ENCODE measurements at regions not wholly inside any gene's neighbourhood (a gene's known extent, or its start where the extent isn't known, plus 50 kb on each side); places are given as distances from the start of the nearest gene placed in this dataset.

- TF ChIP-seq, protein P1, sequence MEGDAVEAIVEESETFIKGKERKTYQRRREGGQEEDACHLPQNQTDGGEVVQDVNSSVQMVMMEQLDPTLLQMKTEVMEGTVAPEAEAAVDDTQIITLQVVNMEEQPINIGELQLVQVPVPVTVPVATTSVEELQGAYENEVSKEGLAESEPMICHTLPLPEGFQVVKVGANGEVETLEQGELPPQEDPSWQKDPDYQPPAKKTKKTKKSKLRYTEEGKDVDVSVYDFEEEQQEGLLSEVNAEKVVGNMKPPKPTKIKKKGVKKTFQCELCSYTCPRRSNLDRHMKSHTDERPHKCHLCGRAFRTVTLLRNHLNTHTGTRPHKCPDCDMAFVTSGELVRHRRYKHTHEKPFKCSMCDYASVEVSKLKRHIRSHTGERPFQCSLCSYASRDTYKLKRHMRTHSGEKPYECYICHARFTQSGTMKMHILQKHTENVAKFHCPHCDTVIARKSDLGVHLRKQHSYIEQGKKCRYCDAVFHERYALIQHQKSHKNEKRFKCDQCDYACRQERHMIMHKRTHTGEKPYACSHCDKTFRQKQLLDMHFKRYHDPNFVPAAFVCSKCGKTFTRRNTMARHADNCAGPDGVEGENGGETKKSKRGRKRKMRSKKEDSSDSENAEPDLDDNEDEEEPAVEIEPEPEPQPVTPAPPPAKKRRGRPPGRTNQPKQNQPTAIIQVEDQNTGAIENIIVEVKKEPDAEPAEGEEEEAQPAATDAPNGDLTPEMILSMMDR (IDR thresholded peaks at IDR 0.05): no peak
- Histone ChIP-seq H3K4me3 (no peak overlapping the region), H3K9me3 (peaks cover 0 to 20% (median 9%) of the 10 kb centered on the region in 11 donors), H3K4me1 (peaks cover 0 to 33% (median 9%) of the 10 kb centered on the region in 9 donors), H3K27ac (no peak overlapping the region), H3K36me3 (no peaks in the 10 kb centered on the region), H3K27me3 (peaks cover 0 to 42% (median 5%) of the 10 kb centered on the region in 7 donors)
- no peak for ATAC-seq
- 64 to 81% methylated on average over 2 of the region's 2 CpGs for WGBS, 2 donors
- no peak for DNase-seq
- intact Hi-C loops (cut with DNase I): no loop called here
Measured at GRCh38 chr12:89787763-89788162, 79.1 kb upstream of the ATP2B1 start.

DNA sequence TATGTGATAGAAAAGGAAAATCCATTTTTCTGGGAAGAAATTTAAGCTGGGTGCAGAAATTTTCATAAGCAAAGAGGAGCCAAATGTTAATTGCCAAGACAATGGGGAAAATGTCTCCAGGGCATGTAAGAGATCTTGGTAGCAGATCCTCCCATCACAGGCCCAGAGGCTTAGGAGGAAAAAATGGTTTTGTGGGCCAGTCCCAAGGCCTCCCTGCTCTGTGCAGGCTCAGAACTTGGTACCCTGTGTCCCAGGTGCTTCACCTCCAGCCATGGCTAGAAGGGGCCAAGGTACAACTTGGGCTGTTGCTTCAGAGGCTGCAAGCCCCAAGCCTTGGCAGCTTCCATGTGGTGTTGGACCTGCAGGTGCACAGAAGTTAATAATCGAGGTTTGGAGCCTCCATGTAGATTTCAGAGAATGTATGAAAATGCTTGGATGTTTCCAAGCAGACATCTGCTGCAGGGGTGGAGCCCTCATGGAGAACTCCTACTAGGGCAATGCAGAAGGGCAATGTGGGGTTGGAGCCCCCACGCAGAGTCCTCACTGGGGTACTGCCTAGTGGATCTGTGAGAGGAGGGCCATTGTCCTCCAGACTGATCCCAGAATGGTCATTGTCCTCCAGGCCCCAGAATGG lies 77.7 kb upstream of the ATP2B1 start:
- H3K27ac ChIP-seq: no peak overlapping the region
- H3K36me3 ChIP-seq: no peaks in the 10 kb centered on the region
- intact Hi-C loops (cut with DNase I): no loop called here
- peaks cover 0 to 30% (median 9%) of the 10 kb centered on the region in 9 donors for H3K4me1 ChIP-seq
- no peak for DNase-seq
- no peak for ATAC-seq
- TF ChIP-seq, protein P1 (IDR thresholded peaks at IDR 0.05): no peak
- H3K4me3 ChIP-seq: no peak overlapping the region
- peaks cover 0 to 47% (median 5%) of the 10 kb centered on the region in 7 donors for H3K27me3 ChIP-seq
- peaks cover 0 to 19% (median 9%) of the 10 kb centered on the region in 11 donors for H3K9me3 ChIP-seq
- WGBS, 2 donors: 97 to 100% methylated on average over 2 of the region's 2 CpGs

DNA sequence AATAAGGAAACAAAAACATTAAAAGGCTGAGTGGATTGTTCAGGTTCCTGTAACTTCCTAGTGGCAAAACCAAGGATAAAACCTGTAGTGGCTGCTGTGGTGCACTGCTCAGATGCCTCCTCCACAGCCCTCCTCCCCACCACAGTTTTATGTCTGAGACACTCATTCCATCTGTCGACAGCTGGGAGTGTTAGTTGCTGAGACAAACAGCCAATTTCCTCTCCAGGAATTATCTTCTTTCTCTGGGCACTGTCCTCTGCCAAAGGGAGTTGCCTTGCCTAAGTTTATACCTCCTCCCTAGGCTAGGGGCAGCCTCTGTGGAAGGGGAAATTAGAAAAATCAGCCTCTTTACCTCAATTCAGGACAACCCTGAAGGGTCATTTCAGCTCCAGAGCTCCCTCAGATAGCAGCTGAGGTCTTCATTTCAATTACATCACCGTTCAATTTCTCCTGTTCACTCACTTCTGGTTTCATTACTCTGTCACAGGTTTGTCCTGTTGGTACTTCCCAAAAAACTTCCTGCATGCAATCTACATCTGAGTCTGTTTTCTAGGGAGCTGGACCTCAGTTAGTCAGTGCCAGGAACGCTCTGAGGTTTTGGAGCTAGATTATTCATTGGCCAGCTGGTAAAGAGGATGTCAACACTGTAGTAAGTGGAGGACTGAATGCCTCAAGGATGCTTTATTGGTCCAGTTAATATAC lies 74.9 kb upstream of the ATP2B1 start:
- Histone ChIP-seq H3K27me3 (peaks cover 0 to 58% (median 5%) of the 10 kb centered on the region in 7 donors), H3K4me1 (peaks cover 0 to 12% (median 9%) of the 10 kb centered on the region in 9 donors), H3K4me3 (no peak overlapping the region), H3K27ac (no peak overlapping the region), H3K36me3 (no peaks in the 10 kb centered on the region), H3K9me3 (peaks cover 0 to 19% (median 9%) of the 10 kb centered on the region in 11 donors)
- TF ChIP-seq, protein P1 (IDR thresholded peaks at IDR 0.05): no peak
- ATAC-seq (peak; percentile 86 to 99 (median 96)), DNase-seq (peak in 1 of 2 donors; percentile 55)
- intact Hi-C loops (cut with DNase I): no loop called here
- 2 to 13% methylated on average over 3 of the region's 3 CpGs for WGBS, 2 donors

- Histone ChIP-seq H3K27ac (no peak overlapping the region), H3K9me3 (peaks cover 0 to 19% (median 9%) of the 10 kb centered on the region in 11 donors), H3K4me3 (no peak overlapping the region), H3K4me1 (peaks cover 0 to 12% (median 9%) of the 10 kb centered on the region in 9 donors), H3K27me3 (peaks cover 0 to 63% (median 5%) of the 10 kb centered on the region in 7 donors), H3K36me3 (no peaks in the 10 kb centered on the region)
- intact Hi-C loops (cut with DNase I): no loop called here
- ATAC-seq (no peak), DNase-seq (no peak)
- TF ChIP-seq, protein P1 (IDR thresholded peaks at IDR 0.05): no peak
- 67 to 74% methylated on average over 1 of the region's 1 CpG for WGBS, 2 donors
Measured at GRCh38 chr12:89782807-89783206, 74.2 kb upstream of the ATP2B1 start.

Measured in heart right ventricle (tissue), 16 donors.